Stomach (tissue), 8 donors: ENCODE measurements at regions not wholly inside any gene's neighbourhood (a gene's known extent, or its start where the extent isn't known, plus 50 kb on each side); places are given as distances from the start of the nearest gene placed in this dataset.

Source experiments
- DNase-seq, 2 donors: peaks; one replicate each; pipeline versions ENCODE4 v3.0.0 to v3.0.0-alpha.2; 2013 to 2019
- H3K27ac ChIP-seq, 5 donors: fragments of 200-600 bp in 4 of 5; sonication (generic) in 4 of 5; one replicate each; pipeline ENCODE4 v1.5.1; 2013 to 2019; ENCODE audit warnings: mild to moderate bottlenecking in 1 of 5, moderate library complexity in 1 of 5
- H3K27me3 ChIP-seq, 3 donors: fragments of 200-600 bp; sonication (generic); one replicate each; pipeline ENCODE4 v1.5.1; 2017 to 2019; ENCODE audit warnings: mixed run types in 1 of 3
- H3K36me3 ChIP-seq, 4 donors: fragments of 200-600 bp; sonication (generic); 1 replicate in 3 of 4; 2 replicates in 1 of 4; pipeline ENCODE4 v1.5.1; 2016 to 2019
- H3K4me1 ChIP-seq, 4 donors: fragments of 200-600 bp; sonication (generic); one replicate each; pipeline ENCODE4 v1.5.1; 2016 to 2019
- H3K4me3 ChIP-seq, 4 donors: fragments of 200-600 bp; sonication (generic) in 3 of 4; one replicate each; pipeline ENCODE4 v1.5.1; 2016 to 2019; ENCODE audit warnings: mild to moderate bottlenecking in 1 of 4
- H3K9me3 ChIP-seq, 4 donors: fragments of 200-600 bp; sonication (generic); one replicate each; pipeline ENCODE4 v1.5.1; 2016 to 2019
- EP300 ChIP-seq: sonication (generic); formaldehyde crosslinking; IDR thresholded peaks from one replicate; pipeline ENCODE4 v1.6.1; 2017; ENCODE audit warnings: antibody characterized with exemption
- POLR2A ChIP-seq, 4 donors: fragments of 450-650 bp; IDR thresholded peaks; one replicate each; pipeline ENCODE4 v1.6.1; 2016; ENCODE audit warnings: antibody characterized with exemption in 4 of 4, control low read depth in 2 of 4, mild to moderate bottlenecking in 1 of 4, moderate library complexity in 1 of 4
- POLR2AphosphoS5 ChIP-seq, 3 donors: sonication (generic); formaldehyde crosslinking; IDR thresholded peaks; one replicate each; pipeline ENCODE4 v1.6.1; 2016; ENCODE audit warnings: antibody characterized with exemption in 3 of 3
- WGBS, 5 donors: extraction: QIAGEN DNeasy Blood & Tissue Kit in 3 of 5; methylation state at CpG; one replicate each; pipeline versions ENCODE4 v1.1.5 to v1.1.7; 2013 to 2018; 5-methylcytosine and 5-hydroxymethylcytosine counted together
- intact Hi-C: fragments of 100-400 bp; cut with DNase I; formaldehyde crosslinking; loops from one replicate; pipeline ENCODE4 v1.15.1; 2023; ENCODE audit warnings: low total_unique reads
- TF ChIP-seq, protein P1 (sequence below), 7 experiments: fragments of 450-650 bp in 4 of 7; fragments of 200-600 bp in 3 of 7; sonication (generic) in 3 of 7; IDR thresholded peaks; one replicate each; pipeline ENCODE4 v1.5.1; 2016 to 2019; ENCODE audit warnings: antibody characterized with exemption in 7 of 7, control low read depth in 2 of 7, mild to moderate bottlenecking in 1 of 7
- donor health status: healthy with polysubstance abuse.
- donor health status: Bipolar disorder and iron deficiency.
- donor health status: healthy.

- 40 to 79% (median 62%) methylated on average over 2 of the region's 2 CpGs for WGBS, 5 donors
- no peak for TF ChIP-seq POLR2A (IDR thresholded peaks at IDR 0.05)
- no peak for TF ChIP-seq POLR2AphosphoS5 (IDR thresholded peaks at IDR 0.05)
- TF ChIP-seq, protein P1, sequence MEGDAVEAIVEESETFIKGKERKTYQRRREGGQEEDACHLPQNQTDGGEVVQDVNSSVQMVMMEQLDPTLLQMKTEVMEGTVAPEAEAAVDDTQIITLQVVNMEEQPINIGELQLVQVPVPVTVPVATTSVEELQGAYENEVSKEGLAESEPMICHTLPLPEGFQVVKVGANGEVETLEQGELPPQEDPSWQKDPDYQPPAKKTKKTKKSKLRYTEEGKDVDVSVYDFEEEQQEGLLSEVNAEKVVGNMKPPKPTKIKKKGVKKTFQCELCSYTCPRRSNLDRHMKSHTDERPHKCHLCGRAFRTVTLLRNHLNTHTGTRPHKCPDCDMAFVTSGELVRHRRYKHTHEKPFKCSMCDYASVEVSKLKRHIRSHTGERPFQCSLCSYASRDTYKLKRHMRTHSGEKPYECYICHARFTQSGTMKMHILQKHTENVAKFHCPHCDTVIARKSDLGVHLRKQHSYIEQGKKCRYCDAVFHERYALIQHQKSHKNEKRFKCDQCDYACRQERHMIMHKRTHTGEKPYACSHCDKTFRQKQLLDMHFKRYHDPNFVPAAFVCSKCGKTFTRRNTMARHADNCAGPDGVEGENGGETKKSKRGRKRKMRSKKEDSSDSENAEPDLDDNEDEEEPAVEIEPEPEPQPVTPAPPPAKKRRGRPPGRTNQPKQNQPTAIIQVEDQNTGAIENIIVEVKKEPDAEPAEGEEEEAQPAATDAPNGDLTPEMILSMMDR (IDR thresholded peaks at IDR 0.05) = no peak
- no peak for TF ChIP-seq EP300
- intact Hi-C loops = no loop called here
- no peaks in the 10 kb centered on the region for H3K27me3 ChIP-seq
- H3K36me3 ChIP-seq = no peaks in the 10 kb centered on the region
- no peak overlapping the region for H3K27ac ChIP-seq
- H3K9me3 ChIP-seq = peaks cover 0 to 37% (median 13%) of the 10 kb centered on the region in 4 donors
- H3K4me1 ChIP-seq = no peaks in the 10 kb centered on the region
- no peak for DNase-seq
- no peak overlapping the region for H3K4me3 ChIP-seq
Observed at GRCh38 chr4:179569549-179569948, 2127.3 kb upstream of the AGA start.

- H3K9me3 ChIP-seq = peaks cover 0 to 26% (median 4%) of the 10 kb centered on the region in 4 donors
- intact Hi-C loops = no loop called here
- H3K27ac ChIP-seq = no peak overlapping the region
- no peak overlapping the region for H3K4me3 ChIP-seq
- TF ChIP-seq POLR2AphosphoS5 (IDR thresholded peaks at IDR 0.05) (no peak), POLR2A (IDR thresholded peaks at IDR 0.05) (no peak), EP300 (no peak)
- TF ChIP-seq, protein P1 (IDR thresholded peaks at IDR 0.05) = no peak
- no peaks in the 10 kb centered on the region for H3K27me3 ChIP-seq
- no peaks in the 10 kb centered on the region for H3K36me3 ChIP-seq
- H3K4me1 ChIP-seq = no peaks in the 10 kb centered on the region
- no peak for DNase-seq
- 50 to 80% (median 69%) methylated on average over 3 of the region's 3 CpGs for WGBS, 5 donors
Observed at GRCh38 chr4:179582164-179582905, 2140.1 kb upstream of the AGA start.

GRCh38 chr4:179583221-179583620 is 2141.0 kb upstream of the AGA start:
- H3K9me3 ChIP-seq = peaks cover 0 to 20% (median 4%) of the 10 kb centered on the region in 4 donors
- DNase-seq = no peak
- no peak overlapping the region for H3K27ac ChIP-seq
- intact Hi-C loops = no loop called here
- H3K4me1 ChIP-seq = no peaks in the 10 kb centered on the region
- H3K4me3 ChIP-seq = no peak overlapping the region
- 45 to 56% (median 55%) methylated on average over 4 of the region's 4 CpGs for WGBS, 5 donors
- no peaks in the 10 kb centered on the region for H3K27me3 ChIP-seq
- no peaks in the 10 kb centered on the region for H3K36me3 ChIP-seq
- TF ChIP-seq EP300 = no peak
- no peak for TF ChIP-seq POLR2AphosphoS5 (IDR thresholded peaks at IDR 0.05)
- TF ChIP-seq POLR2A (IDR thresholded peaks at IDR 0.05) = no peak
- TF ChIP-seq, protein P1 (IDR thresholded peaks at IDR 0.05) = no peak

GRCh38 chr4:179584101-179584500 is 2141.9 kb upstream of the AGA start:
- peaks cover 0 to 15% (median 4%) of the 10 kb centered on the region in 4 donors for H3K9me3 ChIP-seq
- intact Hi-C loops = no loop called here
- no peaks in the 10 kb centered on the region for H3K4me1 ChIP-seq
- no peak overlapping the region for H3K4me3 ChIP-seq
- 23 to 74% (median 56%) methylated on average over 7 of the region's 7 CpGs for WGBS, 5 donors
- DNase-seq = no peak
- no peaks in the 10 kb centered on the region for H3K27me3 ChIP-seq
- no peaks in the 10 kb centered on the region for H3K36me3 ChIP-seq
- no peak overlapping the region for H3K27ac ChIP-seq
- TF ChIP-seq, protein P1 (IDR thresholded peaks at IDR 0.05) = no peak
- TF ChIP-seq POLR2A (IDR thresholded peaks at IDR 0.05) (no peak), POLR2AphosphoS5 (IDR thresholded peaks at IDR 0.05) (no peak)
